Tibial artery (tissue), 4 donors: ENCODE measurements at regions not wholly inside any gene's neighbourhood (a gene's known extent, or its start where the extent isn't known, plus 50 kb on each side); places are given as distances from the start of the nearest gene placed in this dataset.

ENCODE experiments used
- DNase-seq, 2 donors: peaks; one replicate each; pipeline ENCODE4 v3.0.0-alpha.2; 2019
- H3K27ac ChIP-seq, 2 donors: fragments of 200-600 bp; sonication (generic) in 1 of 2; 1 replicate in 1 of 2; 2 replicates in 1 of 2; pipeline ENCODE4 v1.5.1; 2018 to 2019; ENCODE audit warnings: mild to moderate bottlenecking in 1 of 2
- H3K27me3 ChIP-seq, 2 donors: fragments of 200-600 bp; sonication (generic) in 1 of 2; one replicate each; pipeline versions ENCODE4 v1.5.1 to v1.6.0; 2016 to 2019
- H3K36me3 ChIP-seq, 3 donors: fragments of 200-600 bp; sonication (generic) in 2 of 3; one replicate each; pipeline ENCODE4 v1.5.1; 2016 to 2019; ENCODE audit warnings: mild to moderate bottlenecking in 2 of 3
- H3K4me1 ChIP-seq, 4 donors: fragments of 200-600 bp; sonication (generic) in 2 of 4; 1 replicate in 3 of 4; 2 replicates in 1 of 4; pipeline ENCODE4 v1.5.1; 2016 to 2019
- H3K4me3 ChIP-seq, 2 donors: fragments of 200-600 bp; sonication (generic) in 1 of 2; 1 replicate in 1 of 2; 2 replicates in 1 of 2; pipeline ENCODE4 v1.5.1; 2018 to 2019; ENCODE audit warnings: mild to moderate bottlenecking in 2 of 2
- H3K9me3 ChIP-seq, 3 donors: fragments of 200-600 bp; sonication (generic) in 1 of 3; one replicate each; pipeline ENCODE4 v1.5.1; 2016 to 2019
- CTCF ChIP-seq, 2 experiments: fragments of 200-600 bp in 1 of 2; fragments of 450-650 bp in 1 of 2; IDR thresholded peaks; one replicate each; pipeline ENCODE4 v1.5.1; 2017 to 2019; ENCODE audit warnings: antibody characterized with exemption in 2 of 2, mild to moderate bottlenecking in 1 of 2, moderate library complexity in 1 of 2
- intact Hi-C: fragments of 100-400 bp; cut with DNase I; formaldehyde crosslinking; loops from one replicate; pipeline ENCODE4 v1.15.0; 2023; ENCODE audit warnings: low total_unique reads

- intact Hi-C loops, result no loop called here
- Histone ChIP-seq H3K4me3 (no peak overlapping the region), H3K27me3 (no peaks in the 10 kb centered on the region), H3K36me3 (no peaks in the 10 kb centered on the region), H3K9me3 (no peaks in the 10 kb centered on the region), H3K27ac (no peak overlapping the region), H3K4me1 (no peaks in the 10 kb centered on the region)
- TF ChIP-seq CTCF (IDR thresholded peaks at IDR 0.05), result no peak
- DNase-seq, result no peak
Observed at GRCh38 chr7:80971225-80971624, 52.4 kb upstream of the SEMA3C start.
